Activated CD4-positive, alpha-beta T cell treated with anti-CD3 and anti-CD28 coated beads for 36 hours (primary cell): ENCODE measurements at regions not wholly inside any gene's neighbourhood (a gene's known extent, or its start where the extent isn't known, plus 50 kb on each side); places are given as distances from the start of the nearest gene placed in this dataset.
"Not testable (repeated sequence)": the region's sequence is repeated elsewhere in the genome, so short reads cannot be mapped to it uniquely, and the experiment has no call there.

Experiments used
- ATAC-seq: fragments of 200-7000 bp; cut with Tn5 transposase; one replicate; pipeline ENCODE4 v1.10.0; 2021; ENCODE audit warnings: mild to moderate bottlenecking, moderate library complexity
- CTCF ChIA-PET: fragments of 350-600 bp; sonication (Branson Sonifier 250); formaldehyde crosslinking; loops from one replicate; lab custom pipeline; 2021; ENCODE audit warnings: antibody characterized with exemption; lab: Charles Lee
- POLR2A ChIA-PET: fragments of 350-600 bp; sonication (Branson Sonifier 250); formaldehyde crosslinking; loops from one replicate; lab custom pipeline; 2021; ENCODE audit warnings: antibody characterized with exemption, inconsistent platforms; lab: Charles Lee
- DNase-seq: peaks from one replicate; pipeline ENCODE4 v3.0.0-alpha.2; 2020
- H3K27ac Mint-ChIP-seq: one replicate; pipeline ENCODE4 v1.8.0; 2021; ENCODE audit warnings: mixed read lengths
- H3K27me3 Mint-ChIP-seq: one replicate; pipeline ENCODE4 v1.8.0; 2021; ENCODE audit warnings: mixed read lengths
- H3K36me3 Mint-ChIP-seq: one replicate; pipeline ENCODE4 v1.8.0; 2021; ENCODE audit warnings: low read depth, mixed read lengths
- H3K4me1 Mint-ChIP-seq: one replicate; pipeline ENCODE4 v1.8.0; 2021; ENCODE audit warnings: mixed read lengths
- H3K4me3 Mint-ChIP-seq: one replicate; pipeline ENCODE4 v1.8.0; 2021; ENCODE audit warnings: mild to moderate bottlenecking, moderate library complexity, mixed read lengths
- H3K9me3 Mint-ChIP-seq: one replicate; pipeline ENCODE4 v1.8.0; 2021; ENCODE audit warnings: low read depth, mixed read lengths
- intact Hi-C, 2 experiments: fragments of 100-400 bp; cut with DNase I in 1 of 2; cut with micrococcal nuclease in 1 of 2; formaldehyde crosslinking; loops; one replicate each; pipeline versions ENCODE4 v1.14.2 to v1.15.1; 2022 to 2024; cut with DNase I, micrococcal nuclease

- Mint-ChIP-seq H3K4me3 (no peak overlapping the region), H3K36me3 (no peaks in the 10 kb centered on the region), H3K9me3 (no peaks in the 10 kb centered on the region), H3K4me1 (no peaks in the 10 kb centered on the region), H3K27ac (no peak overlapping the region), H3K27me3 (peaks cover 13% of the 10 kb centered on the region)
- intact Hi-C loops: no loop called here
- ATAC-seq (no peak), DNase-seq (no peak)
- POLR2A ChIA-PET: no interaction called here
- CTCF ChIA-PET: interaction anchor here (0.6 kb wide), 2 partner anchors 74 to 1497 kb away, joined by 3 to 4 read pairs; no protein-coding TSS in a partner anchor
Observed at GRCh38 chr20:52004715-52005114, 186.9 kb downstream of the ZFP64 start.

- intact Hi-C loops: no loop called here
- CTCF ChIA-PET: no interaction called here
Observed at GRCh38 chr20:52004018-52004417, 187.6 kb downstream of the ZFP64 start.

GRCh38 chr20:52003415-52003814 lies 188.2 kb downstream of the ZFP64 start:
- Mint-ChIP-seq H3K4me1 (no peaks in the 10 kb centered on the region), H3K27me3 (peaks cover 13% of the 10 kb centered on the region), H3K4me3 (no peak overlapping the region), H3K27ac (no peak overlapping the region), H3K9me3 (no peaks in the 10 kb centered on the region), H3K36me3 (no peaks in the 10 kb centered on the region)
- CTCF ChIA-PET: no interaction called here
- no peak for ATAC-seq
- POLR2A ChIA-PET: no interaction called here
- intact Hi-C loops: no loop called here
- no peak for DNase-seq

More at GRCh38 chr20:52004018-52004417, 187.6 kb downstream of the ZFP64 start:
- no peak overlapping the region for H3K27ac Mint-ChIP-seq
- H3K27me3 Mint-ChIP-seq: peaks cover 13% of the 10 kb centered on the region
- ATAC-seq: no peak
- no peak overlapping the region for H3K4me3 Mint-ChIP-seq
- no peaks in the 10 kb centered on the region for H3K36me3 Mint-ChIP-seq
- POLR2A ChIA-PET: no interaction called here
- no peaks in the 10 kb centered on the region for H3K9me3 Mint-ChIP-seq
- no peak for DNase-seq
- no peaks in the 10 kb centered on the region for H3K4me1 Mint-ChIP-seq

- ChIA-PET CTCF (interaction anchor here (0.7 kb wide), 1 partner anchor 60 kb away, joined by 4 read pairs; no protein-coding TSS in a partner anchor), POLR2A (no interaction called here)
- no peak overlapping the region for H3K27ac Mint-ChIP-seq
- H3K4me1 Mint-ChIP-seq: no peaks in the 10 kb centered on the region
- H3K9me3 Mint-ChIP-seq: no peaks in the 10 kb centered on the region
- ATAC-seq (no peak), DNase-seq (no peak)
- intact Hi-C loops: no loop called here
- H3K4me3 Mint-ChIP-seq: no peak overlapping the region
- H3K36me3 Mint-ChIP-seq: no peaks in the 10 kb centered on the region
- peaks cover 13% of the 10 kb centered on the region for H3K27me3 Mint-ChIP-seq
Observed at GRCh38 chr20:52001999-52002666, 189.4 kb downstream of the ZFP64 start.

GRCh38 chr20:51997281-51997936 lies 194.2 kb downstream of the ZFP64 start:
- POLR2A ChIA-PET, H3K27me3 Mint-ChIP-seq, H3K27ac Mint-ChIP-seq, intact Hi-C loops, H3K4me1 Mint-ChIP-seq, ATAC-seq, H3K4me3 Mint-ChIP-seq, DNase-seq, H3K36me3 Mint-ChIP-seq, CTCF ChIA-PET, H3K9me3 Mint-ChIP-seq: not testable (repeated sequence)

- Mint-ChIP-seq H3K9me3 (no peaks in the 10 kb centered on the region), H3K36me3 (no peaks in the 10 kb centered on the region), H3K27me3 (no peaks in the 10 kb centered on the region), H3K27ac (no peak overlapping the region), H3K4me1 (no peaks in the 10 kb centered on the region), H3K4me3 (no peak overlapping the region)
- no peak for DNase-seq
- intact Hi-C loops: no loop called here
- no peak for ATAC-seq
- ChIA-PET POLR2A (no interaction called here), CTCF (no interaction called here)
Observed at GRCh38 chr20:51995551-51995951, 193.2 kb upstream of the SALL4 start.

- intact Hi-C loops: no loop called here
- no peak for ATAC-seq
- CTCF ChIA-PET: no interaction called here
- Mint-ChIP-seq H3K4me1 (no peaks in the 10 kb centered on the region), H3K27me3 (no peaks in the 10 kb centered on the region), H3K4me3 (no peak overlapping the region), H3K36me3 (no peaks in the 10 kb centered on the region), H3K27ac (no peak overlapping the region), H3K9me3 (no peaks in the 10 kb centered on the region)
- no peak for DNase-seq
- POLR2A ChIA-PET: no interaction called here
Observed at GRCh38 chr20:51994751-51995417, 192.6 kb upstream of the SALL4 start.

GRCh38 chr20:51987812-51988211 lies 185.5 kb upstream of the SALL4 start:
- POLR2A ChIA-PET: no interaction called here
- ATAC-seq (no peak), DNase-seq (no peak)
- no peak overlapping the region for H3K4me3 Mint-ChIP-seq
- H3K27ac Mint-ChIP-seq: no peak overlapping the region
- no peaks in the 10 kb centered on the region for H3K36me3 Mint-ChIP-seq
- H3K4me1 Mint-ChIP-seq: no peaks in the 10 kb centered on the region
- intact Hi-C loops: no loop called here
- CTCF ChIA-PET: no interaction called here
- no peaks in the 10 kb centered on the region for H3K27me3 Mint-ChIP-seq
- H3K9me3 Mint-ChIP-seq: no peaks in the 10 kb centered on the region

GRCh38 chr20:51985013-51985415 lies 182.7 kb upstream of the SALL4 start:
- intact Hi-C loops: no loop called here

GRCh38 chr20:51980277-51980676 lies 178.0 kb upstream of the SALL4 start:
- Mint-ChIP-seq H3K36me3 (no peaks in the 10 kb centered on the region), H3K4me1 (no peaks in the 10 kb centered on the region), H3K9me3 (peaks cover 5% of the 10 kb centered on the region), H3K27me3 (no peaks in the 10 kb centered on the region), H3K27ac (no peak overlapping the region), H3K4me3 (no peak overlapping the region)
- intact Hi-C loops: no loop called here
- POLR2A ChIA-PET: no interaction called here
- ATAC-seq: no peak
- CTCF ChIA-PET: interaction anchor here (0.7 kb wide), 1 partner anchor 9 kb away, joined by 3 read pairs; no protein-coding TSS in a partner anchor
- DNase-seq: no peak

More at GRCh38 chr20:51985013-51985415, 182.7 kb upstream of the SALL4 start:
- H3K9me3 Mint-ChIP-seq: no peaks in the 10 kb centered on the region
- no peaks in the 10 kb centered on the region for H3K27me3 Mint-ChIP-seq
- POLR2A ChIA-PET: no interaction called here
- ATAC-seq (no peak), DNase-seq (no peak)
- no peak overlapping the region for H3K27ac Mint-ChIP-seq
- H3K4me3 Mint-ChIP-seq: no peak overlapping the region
- H3K4me1 Mint-ChIP-seq: no peaks in the 10 kb centered on the region
- H3K36me3 Mint-ChIP-seq: no peaks in the 10 kb centered on the region
- CTCF ChIA-PET: interaction anchor here (1.0 to 1.1 kb wide), 2 partner anchors 10 to 185 kb away, joined by 3 read pairs; no protein-coding TSS in a partner anchor

GRCh38 chr20:51979226-51979625 lies 176.9 kb upstream of the SALL4 start:
- Mint-ChIP-seq H3K27ac (no peak overlapping the region), H3K4me3 (no peak overlapping the region), H3K36me3 (no peaks in the 10 kb centered on the region), H3K9me3 (peaks cover 5% of the 10 kb centered on the region), H3K27me3 (no peaks in the 10 kb centered on the region), H3K4me1 (no peaks in the 10 kb centered on the region)
- ChIA-PET CTCF (no interaction called here), POLR2A (no interaction called here)
- ATAC-seq (no peak), DNase-seq (no peak)
- intact Hi-C loops: no loop called here
